ENCODE measurements at regions not wholly inside any gene's neighbourhood (a gene's known extent, or its start where the extent isn't known, plus 50 kb on each side); places are given as distances from the start of the nearest gene placed in this dataset.

DNA sequence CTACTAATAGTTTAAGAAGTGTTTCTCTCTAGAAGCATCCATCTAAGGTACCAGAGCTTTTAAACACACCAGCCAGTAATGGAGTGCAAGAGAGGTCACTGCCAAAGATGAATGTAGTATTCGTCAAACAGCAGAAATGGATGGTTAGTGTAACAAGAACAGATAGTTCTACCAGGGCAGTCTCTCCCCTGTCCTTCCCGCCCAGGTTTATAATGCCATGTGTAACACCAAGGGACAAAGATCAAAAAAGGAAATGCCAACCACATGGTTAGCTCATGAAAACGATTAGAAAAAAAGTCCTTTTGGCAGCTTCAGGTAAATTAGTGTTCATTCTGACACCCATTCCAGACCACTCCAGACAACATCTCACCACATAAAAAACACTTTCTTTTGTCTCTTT is 100.9 kb downstream of the RPS29 start:
- Histone ChIP-seq H3K27me3 (replicated peaks; ENCODE audit: insufficient read depth, low read depth, low read length, poor library complexity) (peaks cover 12% of the 10 kb centered on the region), H3K9me3 (ENCODE audit: low read depth, low read length, poor library complexity, severe bottlenecking) (no peaks in the 10 kb centered on the region), H3K4me3 (ENCODE audit: low read depth, low read length, poor library complexity, severe bottlenecking) (no peak overlapping the region), H3K27ac (ENCODE audit: low read depth, low read length, poor library complexity, severe bottlenecking) (no peak overlapping the region), H3K4me1 (ENCODE audit: insufficient read depth, low read length, poor library complexity, severe bottlenecking) (no peaks in the 10 kb centered on the region), H3K36me3 (ENCODE audit: insufficient read depth, low read length, poor library complexity, severe bottlenecking) (no peaks in the 10 kb centered on the region)
- DNase-seq (ENCODE audit: low spot score), result no peak
- BruUV-seq (replicated peaks), result no TSS peak
- ChIA-PET CTCF (interaction anchor here (0.5 kb wide), 1 partner anchor 280 kb away, joined by 3 read pairs; no protein-coding TSS in a partner anchor), POLR2A (ENCODE audit: low non-redundant PET) (no interaction called here)
- TF ChIP-seq CTCF (conservative IDR thresholded peaks at IDR 0.05; ENCODE audit: low read depth, low read length), result no peak
- no peak for TF ChIP-seq EZH2 (IDR thresholded peaks at IDR 0.05; ENCODE audit: borderline replicate concordance, low read depth, low read length, poor library complexity, severe bottlenecking)
- intact Hi-C loops (cut with micrococcal nuclease; ENCODE audit: unreplicated experiment), result no loop called here

DNA sequence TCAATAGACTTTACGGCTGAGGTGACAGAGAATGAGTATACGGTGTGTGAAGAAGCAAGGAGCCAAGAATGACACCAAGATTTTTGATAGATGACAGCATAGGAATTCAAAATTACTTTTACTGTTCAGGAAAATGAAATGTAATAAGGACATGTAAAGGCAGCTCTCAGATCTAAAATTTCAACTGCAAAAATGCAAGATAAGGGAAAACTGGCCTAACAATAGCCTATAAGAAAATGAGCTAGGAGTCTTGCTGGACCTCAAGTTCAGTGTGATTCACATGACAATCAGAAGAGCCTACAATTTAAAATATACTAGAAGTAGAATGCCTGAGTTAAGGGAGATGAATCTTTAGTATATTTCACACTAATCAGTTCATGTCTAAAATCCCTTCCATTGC is 102.0 kb downstream of the RPS29 start:
- ChIA-PET CTCF (no interaction called here), POLR2A (ENCODE audit: low non-redundant PET) (no interaction called here)
- Histone ChIP-seq H3K27me3 (replicated peaks; ENCODE audit: insufficient read depth, low read depth, low read length, poor library complexity) (peaks cover 12% of the 10 kb centered on the region), H3K9me3 (ENCODE audit: low read depth, low read length, poor library complexity, severe bottlenecking) (no peaks in the 10 kb centered on the region), H3K4me1 (ENCODE audit: insufficient read depth, low read length, poor library complexity, severe bottlenecking) (no peaks in the 10 kb centered on the region), H3K36me3 (ENCODE audit: insufficient read depth, low read length, poor library complexity, severe bottlenecking) (no peaks in the 10 kb centered on the region), H3K27ac (ENCODE audit: low read depth, low read length, poor library complexity, severe bottlenecking) (no peak overlapping the region), H3K4me3 (ENCODE audit: low read depth, low read length, poor library complexity, severe bottlenecking) (no peak overlapping the region)
- no peak for TF ChIP-seq EZH2 (IDR thresholded peaks at IDR 0.05; ENCODE audit: borderline replicate concordance, low read depth, low read length, poor library complexity, severe bottlenecking)
- no peak for TF ChIP-seq CTCF (conservative IDR thresholded peaks at IDR 0.05; ENCODE audit: low read depth, low read length)
- DNase-seq (ENCODE audit: low spot score), result no peak
- BruUV-seq (replicated peaks), result no TSS peak
- intact Hi-C loops (cut with micrococcal nuclease; ENCODE audit: unreplicated experiment), result no loop called here

GRCh38 chr14:49483268-49483667 is 102.9 kb downstream of the RPS29 start:
- Histone ChIP-seq H3K36me3 (ENCODE audit: insufficient read depth, low read length, poor library complexity, severe bottlenecking) (no peaks in the 10 kb centered on the region), H3K4me3 (ENCODE audit: low read depth, low read length, poor library complexity, severe bottlenecking) (no peak overlapping the region), H3K9me3 (ENCODE audit: low read depth, low read length, poor library complexity, severe bottlenecking) (no peaks in the 10 kb centered on the region), H3K4me1 (ENCODE audit: insufficient read depth, low read length, poor library complexity, severe bottlenecking) (no peaks in the 10 kb centered on the region), H3K27me3 (replicated peaks; ENCODE audit: insufficient read depth, low read depth, low read length, poor library complexity) (peaks cover 12% of the 10 kb centered on the region), H3K27ac (ENCODE audit: low read depth, low read length, poor library complexity, severe bottlenecking) (no peak overlapping the region)
- intact Hi-C loops (cut with micrococcal nuclease; ENCODE audit: unreplicated experiment), result no loop called here
- no peak for DNase-seq (ENCODE audit: low spot score)
- ChIA-PET CTCF (no interaction called here), POLR2A (ENCODE audit: low non-redundant PET) (no interaction called here)
- no TSS peak for BruUV-seq (replicated peaks)
- TF ChIP-seq CTCF (conservative IDR thresholded peaks at IDR 0.05; ENCODE audit: low read depth, low read length) (no peak), EZH2 (IDR thresholded peaks at IDR 0.05; ENCODE audit: borderline replicate concordance, low read depth, low read length, poor library complexity, severe bottlenecking) (no peak)
